ENCODE measurements at regions not wholly inside any gene's neighbourhood (a gene's known extent, or its start where the extent isn't known, plus 50 kb on each side); places are given as distances from the start of the nearest gene placed in this dataset.
"Not testable (repeated sequence)": the region's sequence is repeated elsewhere in the genome, so short reads cannot be mapped to it uniquely, and the experiment has no call there.

- no peak overlapping the region for H3K4me3 ChIP-seq (ENCODE audit: low read depth, low read length)
- DNase-seq (ENCODE audit: low read depth): no peak
These were observed 683.7 kb upstream of the SALL1 start for GRCh38 chr16:51834794-51835193.

DNA sequence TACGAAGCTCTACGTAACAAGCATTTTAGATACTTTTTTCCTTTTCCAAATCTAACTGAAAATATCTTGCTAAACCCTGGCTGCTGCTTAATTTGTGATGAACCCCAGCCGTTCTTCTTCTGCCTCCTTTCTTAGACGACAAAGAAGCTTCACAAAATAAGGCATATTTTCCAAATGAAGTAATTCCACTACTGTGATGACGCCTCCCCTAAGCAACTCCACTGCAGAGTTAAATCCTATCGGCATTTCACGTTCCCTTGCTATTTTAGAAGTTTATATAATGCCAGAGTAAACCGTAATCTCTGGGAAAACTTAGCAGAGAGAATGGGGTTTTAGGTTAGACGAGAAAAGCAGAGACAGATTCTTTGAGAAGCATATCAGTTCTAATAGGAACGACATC lies 683.1 kb upstream of the SALL1 start:
- DNase-seq (ENCODE audit: low read depth): no peak
- H3K4me3 ChIP-seq (ENCODE audit: low read depth, low read length): no peak overlapping the region

- H3K4me3 ChIP-seq (ENCODE audit: low read depth, low read length): no peak overlapping the region
- DNase-seq (ENCODE audit: low read depth): no peak
These were observed 680.7 kb upstream of the SALL1 start for GRCh38 chr16:51831595-51832367.

- not testable (repeated sequence) for DNase-seq (ENCODE audit: low read depth); H3K4me3 ChIP-seq (ENCODE audit: low read depth, low read length)
These were observed 680.0 kb upstream of the SALL1 start for GRCh38 chr16:51831034-51831433.

- no peak overlapping the region for H3K4me3 ChIP-seq (ENCODE audit: low read depth, low read length)
- no peak for DNase-seq (ENCODE audit: low read depth)
These were observed 674.7 kb upstream of the SALL1 start for GRCh38 chr16:51825779-51826178.

GRCh38 chr16:51822471-51822870 lies 671.4 kb upstream of the SALL1 start:
- no peak for DNase-seq (ENCODE audit: low read depth)
- no peak overlapping the region for H3K4me3 ChIP-seq (ENCODE audit: low read depth, low read length)

DNA sequence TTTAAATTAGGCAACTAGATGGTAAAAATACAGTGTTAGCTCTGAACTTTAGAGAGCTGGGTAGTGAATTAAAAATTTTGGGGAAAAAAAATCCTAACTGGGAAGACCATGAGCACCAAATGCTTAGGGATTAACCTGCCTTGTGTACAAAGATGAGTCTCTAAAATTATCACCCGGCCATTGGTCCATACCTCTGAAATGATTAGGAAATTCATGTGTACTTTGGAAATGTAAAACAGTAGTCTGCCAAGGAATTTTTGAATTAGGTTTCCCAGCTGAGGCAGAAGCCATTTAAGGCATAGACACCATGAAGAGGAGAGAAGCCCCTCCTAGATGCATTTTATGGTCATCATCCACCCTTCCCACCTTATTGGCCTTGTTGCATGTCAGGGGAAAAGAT lies 670.5 kb upstream of the SALL1 start:
- DNase-seq (ENCODE audit: low read depth): no peak
- no peak overlapping the region for H3K4me3 ChIP-seq (ENCODE audit: low read depth, low read length)

GRCh38 chr16:51820176-51820575 lies 669.1 kb upstream of the SALL1 start:
- H3K4me3 ChIP-seq (ENCODE audit: low read depth, low read length): no peak overlapping the region
- DNase-seq (ENCODE audit: low read depth): no peak

DNA sequence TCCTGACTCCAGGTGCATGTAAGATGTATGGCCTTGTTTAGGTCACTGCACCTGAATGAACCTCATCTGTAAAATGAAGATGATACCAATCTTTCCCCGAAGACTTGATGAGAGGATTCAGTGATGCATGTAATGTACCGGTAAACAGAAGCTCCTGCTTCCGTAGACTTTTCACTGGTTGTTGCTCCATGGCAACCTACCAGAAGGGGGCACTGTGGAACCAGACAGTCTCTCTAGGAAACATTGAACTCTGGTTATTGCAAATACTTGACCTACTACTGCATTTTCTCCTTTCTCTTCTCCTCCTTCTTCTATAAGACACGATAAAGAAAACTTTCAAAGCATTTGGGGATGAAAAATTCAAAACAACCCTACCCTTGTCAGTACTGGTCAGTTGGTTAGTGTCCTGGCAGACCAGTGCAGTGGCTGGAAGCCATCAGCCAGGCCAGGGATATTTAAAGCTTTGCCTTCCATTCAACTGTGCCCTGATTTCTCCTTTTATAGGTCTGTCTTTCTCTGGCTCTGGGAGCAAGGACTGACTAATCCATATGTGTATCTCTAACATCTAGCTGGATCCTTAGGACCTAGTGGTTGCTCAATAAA lies 667.4 kb upstream of the SALL1 start:
- H3K4me3 ChIP-seq (ENCODE audit: low read depth, low read length): no peak overlapping the region
- DNase-seq (ENCODE audit: low read depth): no peak

DNA sequence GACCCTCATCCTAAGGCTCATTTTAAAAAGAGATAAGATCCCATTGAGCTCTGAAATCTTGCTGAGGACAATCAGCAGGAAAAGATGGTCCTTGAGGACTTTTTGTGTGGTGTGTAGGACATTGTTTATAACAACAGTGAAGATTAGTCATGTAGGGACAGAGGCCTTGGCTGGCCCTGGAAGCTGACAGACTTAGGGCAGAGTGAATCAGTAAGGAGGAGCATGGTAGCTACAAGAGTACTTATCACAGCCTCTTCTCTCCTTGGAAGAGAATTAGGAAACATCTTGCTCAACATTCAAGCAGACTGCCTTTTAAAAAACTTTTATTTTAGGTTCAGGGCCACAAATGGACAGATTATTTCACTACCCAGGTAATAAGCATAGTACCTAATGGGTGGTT lies 665.9 kb upstream of the SALL1 start:
- no peak overlapping the region for H3K4me3 ChIP-seq (ENCODE audit: low read depth, low read length)
- DNase-seq (ENCODE audit: low read depth): no peak

DNA sequence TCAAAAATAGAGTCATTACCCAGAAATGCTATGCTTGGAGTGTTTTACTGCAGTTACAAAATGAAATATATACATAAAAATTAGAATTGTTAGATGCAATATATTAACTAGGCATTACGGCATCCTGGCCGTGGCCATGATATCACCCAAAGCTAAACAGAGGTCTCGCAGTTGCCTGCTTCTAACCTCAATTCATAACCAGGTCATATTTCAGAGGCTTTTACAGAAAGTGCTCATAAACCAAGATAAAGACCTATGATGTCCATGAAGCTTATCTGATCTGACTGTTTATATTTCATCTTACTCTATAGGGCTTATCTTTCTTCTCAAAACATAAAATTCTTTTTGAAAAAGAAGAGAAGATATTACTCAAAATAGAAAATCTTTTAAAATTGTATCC lies 664.5 kb upstream of the SALL1 start:
- no peak for DNase-seq (ENCODE audit: low read depth)
- no peak overlapping the region for H3K4me3 ChIP-seq (ENCODE audit: low read depth, low read length)

DNA sequence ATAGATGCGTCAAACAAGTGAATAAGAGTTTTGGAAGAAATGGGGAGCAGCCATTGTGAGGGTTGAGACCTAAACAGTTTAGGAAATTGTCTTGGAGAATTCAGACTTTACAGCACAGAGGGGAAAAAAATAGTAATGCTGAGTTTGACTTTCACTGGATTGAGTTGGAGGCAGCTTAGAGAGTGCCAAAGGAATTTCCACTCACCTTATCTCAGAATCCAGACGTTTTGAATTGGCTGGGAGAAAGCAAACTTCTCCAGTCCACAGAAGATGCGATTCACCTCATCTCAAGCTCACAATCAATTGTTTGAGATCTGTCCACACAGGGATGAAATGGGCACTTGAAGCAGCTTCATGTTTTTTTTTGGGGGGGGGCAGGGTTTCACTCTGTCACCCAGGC lies 663.5 kb upstream of the SALL1 start:
- DNase-seq (ENCODE audit: low read depth): no peak
- H3K4me3 ChIP-seq (ENCODE audit: low read depth, low read length): no peak overlapping the region

DNA sequence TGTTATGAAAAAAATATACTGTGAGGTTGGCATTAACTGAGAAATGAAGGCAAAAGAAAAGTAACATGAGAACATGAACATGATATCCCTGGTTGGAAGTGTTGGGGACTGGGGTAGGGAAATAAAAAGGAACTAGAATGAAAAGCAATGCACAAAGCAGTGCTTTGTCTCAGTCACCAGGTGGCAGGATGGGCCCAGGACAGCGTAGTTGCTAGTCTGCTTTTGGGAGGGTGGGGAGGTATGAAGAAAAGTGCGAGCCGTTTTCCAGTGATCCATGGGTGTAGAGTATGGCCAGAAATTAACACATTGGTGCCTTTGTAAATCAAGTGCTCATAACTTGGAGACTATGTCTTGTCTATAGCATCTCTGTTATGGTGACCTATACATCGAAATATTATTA lies 662.5 kb upstream of the SALL1 start:
- no peak for DNase-seq (ENCODE audit: low read depth)
- no peak overlapping the region for H3K4me3 ChIP-seq (ENCODE audit: low read depth, low read length)

DNA sequence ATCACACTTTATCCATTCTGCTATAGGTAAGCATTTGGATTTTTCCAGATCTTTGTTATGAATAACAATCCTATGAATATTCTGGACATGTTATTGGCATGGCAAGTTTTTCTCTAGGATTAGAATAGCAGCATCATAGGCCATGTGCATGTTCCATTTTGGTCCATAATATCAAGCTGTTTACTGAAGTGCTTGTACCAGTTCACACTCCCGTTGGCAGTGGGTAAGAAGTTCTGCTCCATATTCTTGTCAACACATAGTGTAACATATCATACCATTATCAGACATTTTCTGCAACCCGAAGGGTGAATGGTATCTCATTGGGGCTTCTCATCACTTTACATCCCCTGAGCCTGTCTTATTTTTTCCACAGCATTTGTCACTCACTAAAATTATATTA lies 661.9 kb upstream of the SALL1 start:
- H3K4me3 ChIP-seq (ENCODE audit: low read depth, low read length): no peak overlapping the region
- DNase-seq (ENCODE audit: low read depth): no peak

- H3K4me3 ChIP-seq (ENCODE audit: low read depth, low read length): no peak overlapping the region
- no peak for DNase-seq (ENCODE audit: low read depth)
These were observed 656.5 kb upstream of the SALL1 start for GRCh38 chr16:51807551-51807950.

DNA sequence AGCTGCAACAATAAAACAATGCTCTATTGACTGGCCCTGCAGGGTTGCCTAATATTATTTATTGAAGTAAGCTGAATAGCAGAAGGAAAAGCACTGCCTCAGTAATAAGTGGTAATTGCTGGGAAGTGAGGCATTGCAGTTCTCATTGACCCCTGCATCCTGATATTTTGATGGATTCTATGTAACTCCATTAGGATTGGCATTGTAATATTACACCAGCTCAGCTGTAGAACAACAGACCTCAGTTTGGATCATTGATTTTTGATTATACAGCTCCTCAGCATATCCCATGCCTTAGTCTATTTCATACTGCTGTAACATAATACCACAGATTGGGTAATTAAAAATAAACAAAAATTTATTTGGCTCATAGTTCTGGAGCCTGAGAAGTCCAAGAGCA lies 650.6 kb upstream of the SALL1 start:
- H3K4me3 ChIP-seq (ENCODE audit: low read depth, low read length): no peak overlapping the region
- no peak for DNase-seq (ENCODE audit: low read depth)

DNA sequence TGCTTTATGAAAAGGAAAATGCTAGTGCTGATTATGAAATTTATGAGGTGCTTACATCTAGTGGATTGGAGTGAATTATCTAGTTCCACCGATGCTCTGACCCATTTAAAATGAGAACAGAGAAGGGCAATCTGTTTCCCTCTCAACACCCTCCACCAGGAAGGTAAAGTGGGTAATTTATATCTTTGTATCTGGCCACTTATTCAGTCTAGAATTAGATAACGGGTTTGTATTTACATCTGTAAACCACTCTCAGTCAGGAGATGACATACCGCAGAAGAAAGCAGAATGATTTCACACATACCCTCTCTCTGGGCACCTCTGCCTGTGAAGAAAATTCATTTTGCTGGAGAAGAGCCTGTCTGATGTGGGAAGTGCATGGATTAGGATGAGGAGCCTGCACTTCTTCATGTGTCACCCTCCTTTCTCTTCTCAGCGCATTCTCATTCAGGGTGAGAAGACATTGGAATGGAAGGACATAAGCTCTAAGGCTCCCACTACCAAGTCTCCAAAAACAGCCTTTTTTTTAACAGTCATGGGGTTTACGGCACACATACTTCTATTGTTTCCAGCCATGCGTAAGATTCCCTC lies 646.7 kb upstream of the SALL1 start:
- DNase-seq (ENCODE audit: low read depth): no peak
- H3K4me3 ChIP-seq (ENCODE audit: low read depth, low read length): no peak overlapping the region

DNA sequence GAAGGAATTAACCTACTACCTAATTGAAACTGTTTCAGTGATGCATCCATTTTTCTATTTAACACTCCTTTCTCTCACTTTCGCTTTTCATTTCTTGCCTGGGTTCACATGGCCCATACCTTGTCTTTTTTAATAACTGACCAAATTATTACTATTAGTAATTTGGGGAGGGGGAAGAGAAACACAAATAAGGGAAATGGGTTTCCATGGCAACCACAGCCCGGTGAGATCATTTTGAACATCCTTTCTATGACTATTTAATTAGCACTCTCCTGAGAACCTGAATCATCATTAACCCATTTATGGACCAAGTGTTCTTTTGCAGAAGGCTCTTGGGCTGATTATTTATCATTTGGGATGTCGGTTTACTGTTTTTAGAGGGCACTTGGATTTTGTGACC lies 628.2 kb upstream of the SALL1 start:
- no peak for DNase-seq (ENCODE audit: low read depth)
- H3K4me3 ChIP-seq (ENCODE audit: low read depth, low read length): no peak overlapping the region

DNA sequence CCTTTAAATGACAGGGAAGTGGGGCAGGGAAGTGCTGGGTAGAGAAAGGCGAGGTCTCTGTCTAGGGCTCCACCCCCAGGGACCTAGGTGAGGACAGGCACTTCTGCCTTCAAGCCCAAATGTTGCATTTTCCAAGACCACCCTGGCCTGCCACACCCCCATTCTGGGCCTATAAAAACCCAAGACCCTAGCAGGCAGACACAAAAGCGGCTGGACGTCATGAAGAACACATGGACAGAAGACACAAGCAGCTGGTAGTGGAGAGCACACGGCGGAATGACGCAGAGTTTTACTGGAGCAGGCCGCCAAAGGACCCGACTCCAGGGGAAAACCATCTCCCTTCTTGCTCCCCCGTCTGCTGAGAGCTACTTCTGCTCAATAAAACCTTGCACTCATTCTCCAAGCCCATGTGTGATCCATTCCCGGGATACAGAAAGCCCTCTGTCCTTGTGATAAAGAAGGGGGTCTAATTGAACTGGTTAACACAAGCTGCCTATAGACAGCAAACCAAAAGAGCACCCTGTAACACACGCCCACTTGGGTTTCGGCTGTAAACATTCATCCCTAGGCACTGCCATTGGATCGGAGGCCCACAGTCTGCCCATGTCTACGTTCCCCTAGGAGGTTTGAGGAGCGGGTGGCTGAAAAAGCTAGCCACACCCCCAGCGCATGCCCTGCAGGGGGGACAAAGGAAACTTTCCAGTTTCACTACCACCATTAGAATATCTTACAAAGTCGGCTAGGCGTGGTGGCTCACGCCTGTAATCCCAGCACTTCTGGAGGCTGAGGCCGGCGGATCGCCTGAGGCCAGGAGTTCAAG lies 622.2 kb upstream of the SALL1 start:
- no peak for DNase-seq (ENCODE audit: low read depth)
- no peak overlapping the region for H3K4me3 ChIP-seq (ENCODE audit: low read depth, low read length)

GRCh38 chr16:51766739-51767138 lies 615.7 kb upstream of the SALL1 start:
- no peak for DNase-seq (ENCODE audit: low read depth)
- no peak overlapping the region for H3K4me3 ChIP-seq (ENCODE audit: low read depth, low read length)

Data from skeletal muscle cell (primary cell).